ENCODE measurements at regions not wholly inside any gene's neighbourhood (a gene's known extent, or its start where the extent isn't known, plus 50 kb on each side); places are given as distances from the start of the nearest gene placed in this dataset.

DNA sequence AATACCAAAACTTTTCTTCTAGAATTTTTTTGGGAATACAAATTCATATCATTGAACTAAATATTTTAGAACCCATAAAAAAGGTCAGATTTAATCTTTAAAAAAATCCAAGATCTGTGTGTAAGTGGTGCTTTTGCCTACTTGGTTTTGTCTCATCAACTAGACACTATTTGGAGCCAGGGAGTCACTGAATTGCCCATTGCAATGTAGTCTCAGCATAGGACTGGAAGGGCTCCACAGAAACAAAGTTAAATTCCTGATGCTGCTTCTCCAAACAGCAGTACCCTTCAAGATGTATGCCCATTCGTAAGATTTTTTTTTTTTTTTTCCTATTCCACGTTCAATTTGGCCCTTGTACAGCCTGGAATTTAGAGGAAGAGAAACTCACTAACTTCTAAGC, 208.0 kb upstream of the MPDZ start:
- TF ChIP-seq, protein P1, sequence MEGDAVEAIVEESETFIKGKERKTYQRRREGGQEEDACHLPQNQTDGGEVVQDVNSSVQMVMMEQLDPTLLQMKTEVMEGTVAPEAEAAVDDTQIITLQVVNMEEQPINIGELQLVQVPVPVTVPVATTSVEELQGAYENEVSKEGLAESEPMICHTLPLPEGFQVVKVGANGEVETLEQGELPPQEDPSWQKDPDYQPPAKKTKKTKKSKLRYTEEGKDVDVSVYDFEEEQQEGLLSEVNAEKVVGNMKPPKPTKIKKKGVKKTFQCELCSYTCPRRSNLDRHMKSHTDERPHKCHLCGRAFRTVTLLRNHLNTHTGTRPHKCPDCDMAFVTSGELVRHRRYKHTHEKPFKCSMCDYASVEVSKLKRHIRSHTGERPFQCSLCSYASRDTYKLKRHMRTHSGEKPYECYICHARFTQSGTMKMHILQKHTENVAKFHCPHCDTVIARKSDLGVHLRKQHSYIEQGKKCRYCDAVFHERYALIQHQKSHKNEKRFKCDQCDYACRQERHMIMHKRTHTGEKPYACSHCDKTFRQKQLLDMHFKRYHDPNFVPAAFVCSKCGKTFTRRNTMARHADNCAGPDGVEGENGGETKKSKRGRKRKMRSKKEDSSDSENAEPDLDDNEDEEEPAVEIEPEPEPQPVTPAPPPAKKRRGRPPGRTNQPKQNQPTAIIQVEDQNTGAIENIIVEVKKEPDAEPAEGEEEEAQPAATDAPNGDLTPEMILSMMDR (IDR thresholded peaks at IDR 0.05) = no peak
- TF ChIP-seq EP300 (IDR thresholded peaks at IDR 0.05) (no peak), POLR2AphosphoS5 (IDR thresholded peaks at IDR 0.05) (no peak), POLR2A (IDR thresholded peaks at IDR 0.05) (no peak)

All from stomach (tissue), 4 donors.